Right lobe of liver (tissue), 4 donors: ENCODE measurements at regions not wholly inside any gene's neighbourhood (a gene's known extent, or its start where the extent isn't known, plus 50 kb on each side); places are given as distances from the start of the nearest gene placed in this dataset.

ENCODE experiments used
- POLR2A ChIP-seq: fragments of 450-650 bp; IDR thresholded peaks from one replicate; pipeline ENCODE4 v1.6.1; 2017; ENCODE audit warnings: antibody characterized with exemption, mild to moderate bottlenecking
- TF ChIP-seq, protein P1 (sequence below), 4 donors: fragments of 200-600 bp in 3 of 4; fragments of 450-650 bp in 1 of 4; IDR thresholded peaks; one replicate each; pipeline versions ENCODE4 v1.5.1 to v1.8.0; 2016 to 2022; ENCODE audit warnings: antibody characterized with exemption in 4 of 4, mild to moderate bottlenecking in 2 of 4
- donor health status: DM: no; HTN: no; CAD: no.
- donor health status: DM: no; HTN: no; CAD: no.
- donor health status: DM: no; HTN: yes; CAD: no.

DNA sequence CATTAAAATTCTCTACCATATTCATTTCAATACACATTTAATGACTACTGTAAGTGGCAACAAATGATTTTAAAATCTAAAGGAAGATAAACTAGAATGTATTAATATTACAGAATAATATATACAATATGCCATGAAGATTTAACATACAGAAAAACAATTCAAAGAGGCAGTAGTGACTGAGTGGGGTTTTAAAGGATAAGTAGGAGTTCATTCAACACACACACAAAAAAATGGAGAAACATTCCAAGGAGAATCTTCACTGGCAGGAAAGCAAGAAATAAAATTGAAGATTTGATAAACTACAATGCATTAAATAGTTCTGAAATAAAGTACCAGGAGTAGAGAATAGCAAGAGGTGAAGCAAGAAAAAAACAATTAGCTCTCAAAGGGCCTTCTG is 215.1 kb downstream of the IBTK start:
- TF ChIP-seq, protein P1, sequence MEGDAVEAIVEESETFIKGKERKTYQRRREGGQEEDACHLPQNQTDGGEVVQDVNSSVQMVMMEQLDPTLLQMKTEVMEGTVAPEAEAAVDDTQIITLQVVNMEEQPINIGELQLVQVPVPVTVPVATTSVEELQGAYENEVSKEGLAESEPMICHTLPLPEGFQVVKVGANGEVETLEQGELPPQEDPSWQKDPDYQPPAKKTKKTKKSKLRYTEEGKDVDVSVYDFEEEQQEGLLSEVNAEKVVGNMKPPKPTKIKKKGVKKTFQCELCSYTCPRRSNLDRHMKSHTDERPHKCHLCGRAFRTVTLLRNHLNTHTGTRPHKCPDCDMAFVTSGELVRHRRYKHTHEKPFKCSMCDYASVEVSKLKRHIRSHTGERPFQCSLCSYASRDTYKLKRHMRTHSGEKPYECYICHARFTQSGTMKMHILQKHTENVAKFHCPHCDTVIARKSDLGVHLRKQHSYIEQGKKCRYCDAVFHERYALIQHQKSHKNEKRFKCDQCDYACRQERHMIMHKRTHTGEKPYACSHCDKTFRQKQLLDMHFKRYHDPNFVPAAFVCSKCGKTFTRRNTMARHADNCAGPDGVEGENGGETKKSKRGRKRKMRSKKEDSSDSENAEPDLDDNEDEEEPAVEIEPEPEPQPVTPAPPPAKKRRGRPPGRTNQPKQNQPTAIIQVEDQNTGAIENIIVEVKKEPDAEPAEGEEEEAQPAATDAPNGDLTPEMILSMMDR (IDR thresholded peaks at IDR 0.05), result no peak
- TF ChIP-seq POLR2A, result no peak
